Pulmonary artery endothelial cell (primary cell): ENCODE measurements at regions not wholly inside any gene's neighbourhood (a gene's known extent, or its start where the extent isn't known, plus 50 kb on each side); places are given as distances from the start of the nearest gene placed in this dataset.
"Not testable (repeated sequence)": the region's sequence is repeated elsewhere in the genome, so short reads cannot be mapped to it uniquely, and the experiment has no call there.

ENCODE experiments used
- DNase-seq: peaks from one replicate; pipeline ENCODE4 v3.0.0-alpha.2; 2011; ENCODE audit warnings: low read depth, low spot score

- DNase-seq, result no peak
Observed at GRCh38 chr2:235394278-235394828, 99.5 kb upstream of the AGAP1 start.

GRCh38 chr2:235396071-235396846 lies 97.6 kb upstream of the AGAP1 start:
- DNase-seq, result no peak

GRCh38 chr2:235398321-235398720 lies 95.5 kb upstream of the AGAP1 start:
- DNase-seq, result no peak

- no peak for DNase-seq
Observed at GRCh38 chr2:235399895-235400294, 93.9 kb upstream of the AGAP1 start.

- no peak for DNase-seq
Observed at GRCh38 chr2:235402422-235402821, 91.4 kb upstream of the AGAP1 start.

- DNase-seq, result no peak
Observed at GRCh38 chr2:235405612-235406361, 88.1 kb upstream of the AGAP1 start.

- DNase-seq, result no peak
Observed at GRCh38 chr2:235406430-235406829, 87.4 kb upstream of the AGAP1 start.

GRCh38 chr2:235411905-235412485 lies 81.8 kb upstream of the AGAP1 start:
- no peak for DNase-seq

- DNase-seq, result no peak
Observed at GRCh38 chr2:235413064-235413463, 80.8 kb upstream of the AGAP1 start.

- no peak for DNase-seq
Observed at GRCh38 chr2:235414422-235414821, 79.4 kb upstream of the AGAP1 start.

GRCh38 chr2:235416858-235417499 lies 76.9 kb upstream of the AGAP1 start:
- DNase-seq, result no peak

- DNase-seq, result no peak
Observed at GRCh38 chr2:235418918-235419317, 74.9 kb upstream of the AGAP1 start.

GRCh38 chr2:235419996-235420395 lies 73.8 kb upstream of the AGAP1 start:
- no peak for DNase-seq

- no peak for DNase-seq
Observed at GRCh38 chr2:235421618-235422017, 72.2 kb upstream of the AGAP1 start.

- DNase-seq, result no peak
Observed at GRCh38 chr2:235430366-235431083, 63.3 kb upstream of the AGAP1 start.

GRCh38 chr2:235432741-235433520 lies 60.9 kb upstream of the AGAP1 start:
- DNase-seq, result no peak

GRCh38 chr2:235433860-235434259 lies 60.0 kb upstream of the AGAP1 start:
- DNase-seq, result no peak

GRCh38 chr2:235439959-235440662 lies 53.7 kb upstream of the AGAP1 start:
- no peak for DNase-seq

- not testable (repeated sequence) for DNase-seq
Observed at GRCh38 chr2:235443580-235443979, 50.3 kb upstream of the AGAP1 start.
